ENCODE measurements at regions not wholly inside any gene's neighbourhood (a gene's known extent, or its start where the extent isn't known, plus 50 kb on each side); places are given as distances from the start of the nearest gene placed in this dataset.

- no peak for DNase-seq
- WGBS (ENCODE audit: insufficient coverage) = 67% methylated on average over 3 of the region's 6 CpGs
- ChIA-PET CTCF (no interaction called here), POLR2A (no interaction called here)
- no peak overlapping the region for H3K4me3 ChIP-seq (ENCODE audit: control insufficient read depth in 1 of 7, extremely low read depth in 1 of 7, insufficient read depth in 4 of 7, low read depth in 2 of 7, low read length in 6 of 7)
- H3K27me3 ChIP-seq (replicated peaks in 2 of 5; ENCODE audit: control insufficient read depth in 4 of 5, insufficient read depth in 5 of 5, low read length in 4 of 5) = no peaks in the 10 kb centered on the region
- no peaks in the 10 kb centered on the region for H3K9me3 ChIP-seq (ENCODE audit: control extremely low read depth in 1 of 5, control insufficient read depth in 4 of 5, insufficient read depth in 2 of 5, low read depth in 1 of 5, low read length in 4 of 5)
- H3K36me3 ChIP-seq (ENCODE audit: control insufficient read depth in 4 of 4, insufficient read depth in 4 of 4, low read length in 3 of 4) = no peaks in the 10 kb centered on the region
- no peak overlapping the region for H3K27ac ChIP-seq (ENCODE audit: insufficient read depth in 1 of 2, low read depth in 1 of 2, low read length in 2 of 2, poor library complexity in 1 of 2, severe bottlenecking in 2 of 2)
- H3K4me1 ChIP-seq (ENCODE audit: control extremely low read depth in 1 of 4, control insufficient read depth in 4 of 4, insufficient read depth in 4 of 4, low read length in 3 of 4) = no peaks in the 10 kb centered on the region
These were observed 341.8 kb downstream of the C12orf50 start for GRCh38 chr12:87687362-87687761.

- Histone ChIP-seq H3K27me3 (replicated peaks in 2 of 5; ENCODE audit: control insufficient read depth in 4 of 5, insufficient read depth in 5 of 5, low read length in 4 of 5) (no peaks in the 10 kb centered on the region), H3K36me3 (ENCODE audit: control insufficient read depth in 4 of 4, insufficient read depth in 4 of 4, low read length in 3 of 4) (no peaks in the 10 kb centered on the region), H3K4me1 (ENCODE audit: control extremely low read depth in 1 of 4, control insufficient read depth in 4 of 4, insufficient read depth in 4 of 4, low read length in 3 of 4) (no peaks in the 10 kb centered on the region), H3K4me3 (ENCODE audit: control insufficient read depth in 1 of 7, extremely low read depth in 1 of 7, insufficient read depth in 4 of 7, low read depth in 2 of 7, low read length in 6 of 7) (no peak overlapping the region), H3K9me3 (ENCODE audit: control extremely low read depth in 1 of 5, control insufficient read depth in 4 of 5, insufficient read depth in 2 of 5, low read depth in 1 of 5, low read length in 4 of 5) (no peaks in the 10 kb centered on the region), H3K27ac (ENCODE audit: insufficient read depth in 1 of 2, low read depth in 1 of 2, low read length in 2 of 2, poor library complexity in 1 of 2, severe bottlenecking in 2 of 2) (no peak overlapping the region)
- CTCF ChIA-PET = no interaction called here
- POLR2A ChIA-PET = no interaction called here
- no peak for DNase-seq
These were observed 343.5 kb downstream of the C12orf50 start for GRCh38 chr12:87685696-87686095.

DNA sequence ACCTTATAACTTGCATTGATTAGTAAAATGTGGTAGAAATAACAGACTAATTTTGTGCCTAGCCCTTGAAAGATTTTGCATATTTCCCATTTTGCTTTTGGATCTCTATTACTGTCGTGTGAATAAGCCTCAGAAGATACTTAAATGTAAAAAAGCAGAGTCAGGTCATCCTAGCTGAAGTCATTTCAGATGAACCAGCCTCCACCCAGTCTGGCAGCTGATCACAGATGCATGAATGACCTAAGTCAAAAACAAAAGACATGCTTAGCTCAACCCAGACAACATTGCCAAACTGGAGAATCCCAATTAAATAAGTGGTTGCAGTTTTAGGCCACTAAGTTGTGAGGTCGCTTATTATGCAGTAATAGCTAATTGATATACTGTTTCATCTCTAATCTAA lies 349.9 kb downstream of the C12orf50 start:
- CTCF ChIA-PET = no interaction called here
- 71% methylated on average over 1 of the region's 2 CpGs for WGBS (ENCODE audit: insufficient coverage)
- H3K4me1 ChIP-seq (ENCODE audit: control extremely low read depth in 1 of 4, control insufficient read depth in 4 of 4, insufficient read depth in 4 of 4, low read length in 3 of 4) = no peaks in the 10 kb centered on the region

GRCh38 chr12:87678453-87678852 lies 350.7 kb downstream of the C12orf50 start:
- POLR2A ChIA-PET = no interaction called here
- no peaks in the 10 kb centered on the region for H3K27me3 ChIP-seq (replicated peaks in 2 of 5; ENCODE audit: control insufficient read depth in 4 of 5, insufficient read depth in 5 of 5, low read length in 4 of 5)

More for the DNA sequence above, 349.9 kb downstream of the C12orf50 start:
- no peak overlapping the region for H3K27ac ChIP-seq (ENCODE audit: insufficient read depth in 1 of 2, low read depth in 1 of 2, low read length in 2 of 2, poor library complexity in 1 of 2, severe bottlenecking in 2 of 2)
- no peaks in the 10 kb centered on the region for H3K27me3 ChIP-seq (replicated peaks in 2 of 5; ENCODE audit: control insufficient read depth in 4 of 5, insufficient read depth in 5 of 5, low read length in 4 of 5)
- no peaks in the 10 kb centered on the region for H3K36me3 ChIP-seq (ENCODE audit: control insufficient read depth in 4 of 4, insufficient read depth in 4 of 4, low read length in 3 of 4)
- POLR2A ChIA-PET = no interaction called here
- DNase-seq = no peak
- H3K9me3 ChIP-seq (ENCODE audit: control extremely low read depth in 1 of 5, control insufficient read depth in 4 of 5, insufficient read depth in 2 of 5, low read depth in 1 of 5, low read length in 4 of 5) = peaks cover 0 to 1% (median 0%) of the 10 kb centered on the region in 5 experiments
- no peak overlapping the region for H3K4me3 ChIP-seq (ENCODE audit: control insufficient read depth in 1 of 7, extremely low read depth in 1 of 7, insufficient read depth in 4 of 7, low read depth in 2 of 7, low read length in 6 of 7)

GRCh38 chr12:87676731-87677130 lies 352.5 kb downstream of the C12orf50 start:
- Histone ChIP-seq H3K4me1 (ENCODE audit: control extremely low read depth in 1 of 4, control insufficient read depth in 4 of 4, insufficient read depth in 4 of 4, low read length in 3 of 4) (no peaks in the 10 kb centered on the region), H3K36me3 (ENCODE audit: control insufficient read depth in 4 of 4, insufficient read depth in 4 of 4, low read length in 3 of 4) (no peaks in the 10 kb centered on the region), H3K9me3 (ENCODE audit: control extremely low read depth in 1 of 5, control insufficient read depth in 4 of 5, insufficient read depth in 2 of 5, low read depth in 1 of 5, low read length in 4 of 5) (peaks cover 0 to 1% (median 0%) of the 10 kb centered on the region in 5 experiments), H3K27ac (ENCODE audit: insufficient read depth in 1 of 2, low read depth in 1 of 2, low read length in 2 of 2, poor library complexity in 1 of 2, severe bottlenecking in 2 of 2) (no peak overlapping the region), H3K27me3 (replicated peaks in 2 of 5; ENCODE audit: control insufficient read depth in 4 of 5, insufficient read depth in 5 of 5, low read length in 4 of 5) (no peaks in the 10 kb centered on the region), H3K4me3 (ENCODE audit: control insufficient read depth in 1 of 7, extremely low read depth in 1 of 7, insufficient read depth in 4 of 7, low read depth in 2 of 7, low read length in 6 of 7) (no peak overlapping the region)
- DNase-seq = no peak
- ChIA-PET CTCF (no interaction called here), POLR2A (no interaction called here)

More at GRCh38 chr12:87678453-87678852, 350.7 kb downstream of the C12orf50 start:
- Histone ChIP-seq H3K36me3 (ENCODE audit: control insufficient read depth in 4 of 4, insufficient read depth in 4 of 4, low read length in 3 of 4) (no peaks in the 10 kb centered on the region), H3K4me1 (ENCODE audit: control extremely low read depth in 1 of 4, control insufficient read depth in 4 of 4, insufficient read depth in 4 of 4, low read length in 3 of 4) (no peaks in the 10 kb centered on the region), H3K27ac (ENCODE audit: insufficient read depth in 1 of 2, low read depth in 1 of 2, low read length in 2 of 2, poor library complexity in 1 of 2, severe bottlenecking in 2 of 2) (no peak overlapping the region), H3K9me3 (ENCODE audit: control extremely low read depth in 1 of 5, control insufficient read depth in 4 of 5, insufficient read depth in 2 of 5, low read depth in 1 of 5, low read length in 4 of 5) (peaks cover 0 to 1% (median 0%) of the 10 kb centered on the region in 5 experiments), H3K4me3 (ENCODE audit: control insufficient read depth in 1 of 7, extremely low read depth in 1 of 7, insufficient read depth in 4 of 7, low read depth in 2 of 7, low read length in 6 of 7) (no peak overlapping the region)
- no peak for DNase-seq
- CTCF ChIA-PET = no interaction called here

GRCh38 chr12:87671757-87672156 lies 357.4 kb downstream of the C12orf50 start:
- DNase-seq = no peak
- CTCF ChIA-PET = no interaction called here
- POLR2A ChIA-PET = no interaction called here
- WGBS (ENCODE audit: insufficient coverage) = 100% methylated on average over 2 of the region's 4 CpGs
- H3K27ac ChIP-seq (ENCODE audit: insufficient read depth in 1 of 2, low read depth in 1 of 2, low read length in 2 of 2, poor library complexity in 1 of 2, severe bottlenecking in 2 of 2) = no peak overlapping the region
- no peaks in the 10 kb centered on the region for H3K4me1 ChIP-seq (ENCODE audit: control extremely low read depth in 1 of 4, control insufficient read depth in 4 of 4, insufficient read depth in 4 of 4, low read length in 3 of 4)
- no peaks in the 10 kb centered on the region for H3K27me3 ChIP-seq (replicated peaks in 2 of 5; ENCODE audit: control insufficient read depth in 4 of 5, insufficient read depth in 5 of 5, low read length in 4 of 5)
- H3K36me3 ChIP-seq (ENCODE audit: control insufficient read depth in 4 of 4, insufficient read depth in 4 of 4, low read length in 3 of 4) = no peaks in the 10 kb centered on the region
- H3K9me3 ChIP-seq (ENCODE audit: control extremely low read depth in 1 of 5, control insufficient read depth in 4 of 5, insufficient read depth in 2 of 5, low read depth in 1 of 5, low read length in 4 of 5) = no peaks in the 10 kb centered on the region
- H3K4me3 ChIP-seq (ENCODE audit: control insufficient read depth in 1 of 7, extremely low read depth in 1 of 7, insufficient read depth in 4 of 7, low read depth in 2 of 7, low read length in 6 of 7) = no peak overlapping the region

- Histone ChIP-seq H3K9me3 (ENCODE audit: control extremely low read depth in 1 of 5, control insufficient read depth in 4 of 5, insufficient read depth in 2 of 5, low read depth in 1 of 5, low read length in 4 of 5) (no peaks in the 10 kb centered on the region), H3K27ac (ENCODE audit: insufficient read depth in 1 of 2, low read depth in 1 of 2, low read length in 2 of 2, poor library complexity in 1 of 2, severe bottlenecking in 2 of 2) (no peak overlapping the region), H3K36me3 (ENCODE audit: control insufficient read depth in 4 of 4, insufficient read depth in 4 of 4, low read length in 3 of 4) (no peaks in the 10 kb centered on the region), H3K4me3 (ENCODE audit: control insufficient read depth in 1 of 7, extremely low read depth in 1 of 7, insufficient read depth in 4 of 7, low read depth in 2 of 7, low read length in 6 of 7) (no peak overlapping the region), H3K27me3 (replicated peaks in 2 of 5; ENCODE audit: control insufficient read depth in 4 of 5, insufficient read depth in 5 of 5, low read length in 4 of 5) (no peaks in the 10 kb centered on the region), H3K4me1 (ENCODE audit: control extremely low read depth in 1 of 4, control insufficient read depth in 4 of 4, insufficient read depth in 4 of 4, low read length in 3 of 4) (no peaks in the 10 kb centered on the region)
- 99% methylated on average over 6 of the region's 7 CpGs for WGBS (ENCODE audit: insufficient coverage)
- no peak for DNase-seq
- POLR2A ChIA-PET = no interaction called here
- CTCF ChIA-PET = no interaction called here
These were observed 358.8 kb downstream of the C12orf50 start for GRCh38 chr12:87670448-87670847.

DNA sequence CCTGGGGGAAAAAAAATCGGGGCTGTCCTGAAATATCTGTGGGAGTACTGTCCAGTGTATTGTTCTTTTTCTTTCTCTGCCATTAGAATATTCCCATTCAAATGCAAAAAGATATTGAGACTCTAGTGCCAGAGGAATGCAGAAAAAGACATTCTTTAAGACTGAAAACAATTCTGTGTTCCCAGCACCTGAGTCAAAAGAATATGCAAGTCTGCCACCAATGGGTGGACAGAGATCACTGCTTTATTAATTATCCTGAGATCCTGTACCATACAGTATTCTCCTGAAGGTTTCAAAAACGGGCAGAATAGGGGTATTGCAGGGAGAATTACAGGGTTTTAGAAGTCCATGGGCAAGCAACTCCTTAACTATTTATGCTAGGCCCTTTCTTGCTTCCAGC lies 361.8 kb downstream of the C12orf50 start:
- Histone ChIP-seq H3K4me1 (ENCODE audit: control extremely low read depth in 1 of 4, control insufficient read depth in 4 of 4, insufficient read depth in 4 of 4, low read length in 3 of 4) (no peaks in the 10 kb centered on the region), H3K36me3 (ENCODE audit: control insufficient read depth in 4 of 4, insufficient read depth in 4 of 4, low read length in 3 of 4) (no peaks in the 10 kb centered on the region), H3K27me3 (replicated peaks in 2 of 5; ENCODE audit: control insufficient read depth in 4 of 5, insufficient read depth in 5 of 5, low read length in 4 of 5) (no peaks in the 10 kb centered on the region), H3K4me3 (ENCODE audit: control insufficient read depth in 1 of 7, extremely low read depth in 1 of 7, insufficient read depth in 4 of 7, low read depth in 2 of 7, low read length in 6 of 7) (no peak overlapping the region), H3K9me3 (ENCODE audit: control extremely low read depth in 1 of 5, control insufficient read depth in 4 of 5, insufficient read depth in 2 of 5, low read depth in 1 of 5, low read length in 4 of 5) (no peaks in the 10 kb centered on the region), H3K27ac (ENCODE audit: insufficient read depth in 1 of 2, low read depth in 1 of 2, low read length in 2 of 2, poor library complexity in 1 of 2, severe bottlenecking in 2 of 2) (no peak overlapping the region)
- POLR2A ChIA-PET = no interaction called here
- 80% methylated on average over 1 of the region's 2 CpGs for WGBS (ENCODE audit: insufficient coverage)
- DNase-seq = peak in 2 of 3 donors; percentile 15 to 16
- CTCF ChIA-PET = no interaction called here

Data from common myeloid progenitor, CD34-positive (primary cell).